ENCODE measurements at regions not wholly inside any gene's neighbourhood (a gene's known extent, or its start where the extent isn't known, plus 50 kb on each side); places are given as distances from the start of the nearest gene placed in this dataset.

- DNase-seq, result no peak
These were observed 133.3 kb downstream of the MGAT5B start for GRCh38 chr17:77001487-77001886.

- DNase-seq, result no peak
These were observed 134.2 kb downstream of the MGAT5B start for GRCh38 chr17:77002103-77003045.

- DNase-seq, result no peak
These were observed 135.5 kb downstream of the MGAT5B start for GRCh38 chr17:77003699-77004098.

- no peak for DNase-seq
These were observed 133.7 kb upstream of the SEC14L1 start for GRCh38 chr17:77006971-77007649.

- no peak for DNase-seq
These were observed 130.9 kb upstream of the SEC14L1 start for GRCh38 chr17:77009877-77010276.

GRCh38 chr17:77010667-77011066 is 130.1 kb upstream of the SEC14L1 start:
- no peak for DNase-seq

GRCh38 chr17:77011173-77012011 is 129.4 kb upstream of the SEC14L1 start:
- peak; percentile 36 for DNase-seq

DNA sequence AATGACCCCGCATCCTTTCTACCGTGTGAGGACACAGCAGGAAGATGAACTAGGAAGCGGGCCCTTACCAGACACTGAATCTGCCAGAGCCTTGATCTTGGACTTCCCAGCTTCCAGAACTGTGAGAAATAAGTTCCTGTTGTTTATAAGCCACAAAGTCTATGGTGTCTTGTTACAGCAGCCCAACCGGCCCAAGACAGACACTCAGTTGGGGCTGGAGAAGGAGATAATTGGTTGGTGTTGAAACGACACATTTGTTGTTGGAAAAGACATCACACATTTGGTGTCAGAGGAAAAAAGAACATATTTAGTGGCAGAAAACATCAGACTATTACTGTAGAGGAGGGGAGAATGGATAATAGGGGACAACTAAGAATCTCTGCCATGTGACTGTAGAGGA is 122.3 kb upstream of the SEC14L1 start:
- no peak for DNase-seq

GRCh38 chr17:77019893-77020379 is 120.8 kb upstream of the SEC14L1 start:
- DNase-seq, result no peak

DNA sequence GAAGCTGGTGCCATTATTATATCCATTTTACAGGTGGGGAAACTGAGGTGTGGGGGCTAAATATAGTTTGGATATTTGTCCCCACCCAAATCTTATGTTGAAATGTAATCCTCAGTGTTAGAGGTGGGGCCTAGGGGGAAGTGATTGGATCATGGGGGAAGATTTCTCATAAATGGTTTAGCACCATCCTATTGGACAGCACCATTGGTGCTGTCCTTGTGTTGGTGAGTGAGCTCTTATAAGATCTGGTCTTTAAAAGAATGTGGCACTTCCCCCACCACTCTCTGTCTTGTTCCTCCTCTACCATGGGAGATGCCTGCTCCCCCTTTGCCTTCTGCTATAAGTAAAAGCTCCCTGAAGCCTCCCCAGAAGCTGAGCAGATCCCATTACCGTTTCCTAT is 119.8 kb upstream of the SEC14L1 start:
- DNase-seq, result no peak

DNA sequence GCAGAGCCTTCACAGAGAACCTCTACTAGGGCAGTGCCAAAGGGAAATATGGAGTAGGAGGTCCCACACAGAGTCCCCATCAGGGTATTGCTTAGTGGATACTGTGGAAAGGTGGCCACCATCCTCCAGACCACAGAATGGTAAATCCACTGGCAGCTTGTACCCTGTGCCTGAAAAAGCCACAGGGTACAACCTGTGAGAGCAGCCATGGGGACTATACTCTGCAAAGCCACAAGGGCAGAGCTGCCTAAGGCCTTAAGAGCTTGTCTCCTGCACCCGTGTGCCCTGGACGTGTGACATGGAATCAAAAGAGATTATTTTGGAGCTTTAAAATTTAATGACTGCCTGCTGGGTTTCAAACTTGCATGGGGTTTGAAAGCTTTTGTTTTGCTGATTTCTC is 118.0 kb upstream of the SEC14L1 start:
- no peak for DNase-seq

DNA sequence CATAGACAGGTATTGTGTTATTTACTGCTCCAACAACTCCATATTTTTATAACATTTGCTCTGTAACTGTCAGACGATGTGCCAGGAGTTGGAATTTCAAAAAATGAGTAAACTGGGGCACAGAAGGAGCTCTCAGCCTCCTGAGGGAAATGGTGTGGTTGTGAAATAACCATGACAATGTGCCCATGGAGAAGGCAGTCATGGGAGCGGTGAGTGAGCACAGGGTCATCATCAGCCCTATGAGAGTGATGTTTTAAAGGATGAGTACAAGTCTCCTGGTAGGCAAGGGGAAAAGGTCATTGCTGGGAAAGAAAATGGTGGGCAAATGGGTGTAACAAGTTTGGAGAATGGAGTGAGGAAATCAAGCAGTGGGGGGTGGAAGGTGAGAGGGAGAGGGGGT is 115.0 kb upstream of the SEC14L1 start:
- no peak for DNase-seq

DNA sequence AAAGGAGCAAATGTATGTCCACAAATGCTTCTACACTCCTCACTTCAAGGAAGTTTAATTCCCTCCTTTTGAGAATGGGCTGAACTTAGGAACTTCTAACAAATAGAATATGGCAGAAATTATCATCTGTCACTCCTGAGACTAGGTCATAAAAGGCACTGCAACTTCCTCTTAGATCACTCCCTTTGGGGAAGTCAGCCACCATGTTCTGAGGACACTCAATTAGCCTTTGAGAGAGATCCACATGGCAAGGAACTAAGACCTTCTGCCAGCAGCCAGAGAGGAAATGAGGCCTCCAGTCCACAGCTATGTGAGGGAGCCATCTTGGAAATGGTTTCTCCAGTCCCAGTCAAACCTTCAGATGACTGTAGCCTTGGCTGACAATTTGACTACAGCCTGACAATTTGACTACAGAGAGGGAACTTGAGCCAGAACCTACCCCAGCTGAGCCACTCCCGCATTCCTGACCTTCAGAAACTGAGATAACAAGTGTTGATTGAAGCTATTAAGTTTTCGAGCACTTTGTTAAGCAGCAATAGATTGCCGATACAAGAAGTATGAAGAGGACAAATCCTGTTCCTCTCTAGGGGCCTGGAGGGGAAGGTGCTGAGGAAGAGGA is 113.4 kb upstream of the SEC14L1 start:
- DNase-seq, result no peak

GRCh38 chr17:77028900-77029299 is 111.9 kb upstream of the SEC14L1 start:
- DNase-seq, result no peak

DNA sequence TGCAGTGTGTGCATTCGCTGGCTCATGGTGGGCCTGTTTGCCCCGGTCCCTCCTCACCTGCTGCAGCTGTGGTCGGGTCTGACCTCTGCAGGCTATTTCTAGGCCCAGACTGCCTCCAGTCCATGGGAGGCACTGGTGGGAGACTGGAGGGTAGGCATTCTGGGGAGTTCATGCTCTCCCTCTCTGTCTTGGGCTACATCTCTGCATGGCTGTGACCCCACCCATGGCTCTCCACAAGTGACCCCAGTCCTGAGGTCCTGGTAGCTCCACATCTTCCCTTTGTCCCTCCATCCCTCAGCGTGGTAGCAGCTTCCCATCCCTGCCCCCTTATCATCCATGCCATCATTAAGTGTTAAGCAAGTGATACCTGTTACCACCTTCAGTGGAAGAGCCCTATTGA is 107.8 kb upstream of the SEC14L1 start:
- no peak for DNase-seq

DNA sequence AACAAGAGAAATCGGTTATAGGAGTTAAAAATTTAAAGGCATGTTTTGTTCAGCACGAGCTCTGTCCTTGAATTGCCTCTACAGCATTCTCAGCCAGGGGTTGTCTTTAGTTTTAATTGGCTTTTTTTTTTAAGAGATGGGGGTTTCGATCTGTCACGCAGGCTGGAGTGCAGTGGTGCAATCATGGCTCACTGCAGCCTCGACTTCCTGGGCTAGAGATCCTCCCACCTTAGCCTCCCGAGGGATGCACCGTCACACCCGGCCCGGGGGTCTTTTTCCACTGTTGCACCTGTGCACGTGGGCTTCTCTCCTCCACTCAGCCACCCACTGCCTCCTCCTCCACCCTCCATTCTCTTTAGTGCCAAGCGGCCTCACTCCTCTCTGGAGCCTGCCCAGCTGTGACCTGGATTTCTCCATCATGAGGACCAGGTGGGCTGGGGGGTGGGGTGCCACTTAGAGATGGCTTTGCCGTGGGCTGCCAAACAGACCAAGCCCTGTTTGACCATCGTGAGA is 106.8 kb upstream of the SEC14L1 start:
- no peak for DNase-seq

DNA sequence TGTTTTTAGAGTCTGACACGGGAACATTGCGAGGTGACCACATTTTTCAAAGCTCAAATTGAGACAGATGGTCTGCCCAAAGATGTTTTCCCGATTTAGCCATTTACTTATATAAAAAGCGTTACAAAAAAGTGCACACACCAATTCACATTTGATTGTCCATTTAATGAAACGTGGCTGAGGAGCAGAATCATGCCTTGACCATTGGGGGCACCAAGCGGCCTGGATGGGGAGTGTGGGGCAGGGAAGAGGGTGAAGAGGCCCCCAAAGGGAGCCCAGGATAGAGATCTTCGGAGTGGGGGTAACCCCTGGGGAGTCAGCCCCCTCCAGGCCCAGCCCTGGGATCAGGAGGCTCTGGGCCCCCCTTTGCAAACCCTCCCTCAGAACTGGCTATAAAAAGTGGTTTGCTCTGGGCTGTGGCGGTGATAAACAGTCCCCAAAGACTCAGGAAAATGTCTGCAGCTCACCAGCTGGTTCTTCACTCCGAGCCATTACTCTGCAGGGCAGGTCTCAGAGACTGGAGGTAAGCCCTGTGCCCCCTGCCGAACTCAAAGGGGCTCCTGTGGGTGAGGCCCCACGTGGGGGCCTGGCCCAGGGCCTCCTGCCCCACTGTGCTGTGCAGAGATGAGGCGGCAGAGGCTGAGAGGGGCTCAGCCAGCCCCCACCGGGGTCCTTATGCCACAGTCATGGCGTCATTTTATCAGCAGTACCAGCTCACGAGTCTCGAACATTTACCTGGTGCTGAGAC is 105.9 kb upstream of the SEC14L1 start:
- DNase-seq, result no peak

DNA sequence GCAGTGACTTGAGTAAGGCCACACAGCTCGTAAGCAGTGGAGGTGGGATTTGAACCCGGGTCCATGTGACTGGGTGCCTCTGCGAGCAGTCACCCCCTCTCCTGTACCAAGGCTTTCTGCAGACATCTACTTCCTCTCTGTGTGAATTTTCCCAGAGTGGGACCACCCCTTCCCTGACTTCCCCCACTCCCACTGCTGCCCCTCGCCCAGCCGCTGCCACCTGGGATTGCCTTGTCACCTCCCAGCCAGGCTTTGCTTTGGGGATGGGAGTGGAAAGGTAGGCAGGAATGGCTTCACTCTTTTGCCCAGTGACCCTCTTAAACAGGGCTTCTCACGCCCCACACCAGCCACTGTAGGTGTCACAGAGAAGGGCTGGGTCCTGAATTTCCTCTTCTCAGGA is 105.2 kb upstream of the SEC14L1 start:
- no peak for DNase-seq

DNA sequence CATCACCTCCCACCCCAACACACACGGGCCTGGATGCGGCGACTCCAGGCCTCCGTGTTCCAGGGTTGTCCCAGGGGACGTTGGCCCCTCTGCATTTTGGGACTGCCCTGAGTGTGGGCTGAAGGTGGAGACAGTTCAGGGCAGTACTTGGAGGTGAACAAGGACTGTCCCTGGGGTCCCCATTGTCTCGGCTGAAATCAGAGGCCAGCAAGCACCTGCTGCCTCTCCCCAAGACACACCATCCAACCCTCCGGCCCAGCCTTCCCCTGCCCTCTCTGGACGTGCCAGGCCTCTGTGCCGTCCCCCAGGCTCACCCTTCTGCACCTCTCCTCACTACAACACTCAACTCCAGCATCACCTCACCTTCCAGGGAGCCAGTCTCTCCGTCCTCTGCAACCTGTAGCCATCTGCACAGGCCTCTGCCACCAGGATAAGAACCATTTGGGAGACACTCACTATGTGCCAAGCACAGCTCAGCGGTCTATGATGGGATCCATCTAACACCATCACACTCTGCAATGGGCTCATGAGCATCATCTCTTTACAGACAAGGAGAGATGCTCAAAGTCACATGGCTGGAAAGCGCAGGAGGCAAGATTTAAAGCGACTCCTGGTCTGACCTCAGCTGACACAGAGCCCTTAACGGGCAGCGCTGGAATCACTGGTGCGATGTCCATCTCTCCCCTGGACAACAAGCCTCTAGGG is 104.5 kb upstream of the SEC14L1 start:
- DNase-seq, result no peak

DNA sequence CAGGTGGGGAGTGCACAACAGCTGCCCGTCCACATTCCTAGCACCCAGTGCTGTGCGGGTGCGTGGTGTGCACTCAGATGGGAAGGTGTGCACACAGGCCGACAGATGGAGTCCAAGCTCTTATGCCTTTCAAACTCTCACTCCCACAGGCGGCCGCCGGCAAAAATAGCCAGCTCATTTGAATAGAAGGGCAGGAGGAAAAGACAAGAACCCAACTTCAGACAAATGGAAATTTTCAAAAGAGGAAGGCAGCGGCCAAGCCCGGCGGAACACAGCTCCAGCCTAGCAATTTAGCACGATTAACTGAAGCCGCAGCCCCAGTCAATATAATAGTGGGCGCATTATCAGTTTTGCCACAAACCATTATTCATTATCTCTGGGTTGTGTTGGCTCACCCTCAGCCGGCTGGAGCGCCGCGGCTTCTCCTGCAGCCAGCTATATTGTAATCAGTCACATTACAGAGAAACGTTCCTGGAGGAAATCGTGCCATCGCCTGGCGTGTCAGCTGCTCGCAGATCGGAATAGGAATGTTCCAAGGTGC is 103.9 kb upstream of the SEC14L1 start:
- DNase-seq, result no peak

DNA sequence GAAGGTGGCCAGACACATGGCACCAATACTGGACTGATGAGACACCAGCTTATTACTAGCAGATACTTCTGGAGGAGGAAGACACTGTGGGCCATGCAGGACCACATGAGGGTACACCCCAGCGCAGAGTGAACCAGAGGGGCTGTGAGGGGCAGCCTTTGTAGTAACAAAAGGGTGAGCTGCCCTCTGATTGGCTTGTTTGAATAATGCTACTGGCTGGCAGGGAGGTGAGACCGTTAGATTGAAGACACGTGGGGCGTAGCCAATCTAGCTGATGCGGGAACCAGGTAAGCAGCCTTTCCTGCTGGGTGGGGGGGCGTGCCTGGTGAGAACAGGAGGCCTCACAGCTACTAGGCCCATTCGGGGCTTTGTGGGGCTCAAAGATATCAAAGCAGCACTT is 102.8 kb upstream of the SEC14L1 start:
- no peak for DNase-seq

Data from effector CD4-positive, alpha-beta T cell (primary cell).